ENCODE measurements at regions not wholly inside any gene's neighbourhood (a gene's known extent, or its start where the extent isn't known, plus 50 kb on each side); places are given as distances from the start of the nearest gene placed in this dataset.

DNA sequence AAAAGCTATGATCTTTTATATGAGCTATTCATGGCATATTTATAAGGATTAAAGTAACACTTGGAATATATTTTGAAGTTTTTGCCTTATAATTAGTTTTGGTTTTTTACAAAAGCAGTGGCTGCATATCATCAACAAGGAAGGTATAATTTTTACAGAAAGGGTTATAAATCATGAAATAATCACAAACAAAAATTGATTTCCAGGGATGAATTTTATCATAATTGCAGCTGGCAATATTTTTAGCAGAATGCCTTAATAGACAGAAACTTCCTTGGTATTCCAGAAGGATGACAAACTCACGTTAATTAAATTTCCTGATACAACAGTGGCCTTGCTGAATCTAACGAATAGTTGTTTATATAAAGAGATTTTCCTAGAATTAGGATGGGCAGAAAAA, 260.5 kb upstream of the SLC39A10 start (continued):
- TF ChIP-seq KDM4A (IDR thresholded peaks at IDR 0.05; ENCODE audit: low read depth, low read length, severe bottlenecking) (no peak), SRF (IDR thresholded peaks at IDR 0.05; ENCODE audit: low read depth, low read length) (no peak), RAD21 (IDR thresholded peaks at IDR 0.05 in 1 of 2, conservative IDR thresholded peaks at IDR 0.05 in 1 of 2; ENCODE audit: low read depth in 2 of 2, low read length in 2 of 2) (no peak), ATF3 (IDR thresholded peaks at IDR 0.05; ENCODE audit: insufficient read depth, low read depth, low read length) (no peak), SUZ12 (IDR thresholded peaks at IDR 0.05; ENCODE audit: low read length) (no peak), POLR2A (IDR thresholded peaks at IDR 0.05; ENCODE audit: control extremely low read depth in 1 of 2, low read depth in 2 of 2, low read length in 2 of 2) (no peak), TBP (IDR thresholded peaks at IDR 0.05; ENCODE audit: low read depth, low read length) (no peak), YY1 (IDR thresholded peaks at IDR 0.05; ENCODE audit: low read depth, low read length) (no peak), BCL11A (IDR thresholded peaks at IDR 0.05; ENCODE audit: low read depth in 2 of 2, low read length in 2 of 2) (no peak), FOSL1 (IDR thresholded peaks at IDR 0.05; ENCODE audit: insufficient read depth, low read depth, low read length) (no peak), BRCA1 (IDR thresholded peaks at IDR 0.05; ENCODE audit: low read depth, low read length) (no peak), CHD2 (IDR thresholded peaks at IDR 0.05; ENCODE audit: low read length) (no peak), SIRT6 (IDR thresholded peaks at IDR 0.05; ENCODE audit: low read length) (no peak), EP300 (IDR thresholded peaks at IDR 0.05; ENCODE audit: borderline replicate concordance in 1 of 2, low read depth in 2 of 2, low read length in 2 of 2) (no peak), CEBPB (IDR thresholded peaks at IDR 0.05; ENCODE audit: low read depth, low read length) (no peak), CTBP2 (IDR thresholded peaks at IDR 0.05; ENCODE audit: borderline replicate concordance, insufficient read depth, insufficient read length, low read length) (no peak), NANOG (IDR thresholded peaks at IDR 0.05; ENCODE audit: insufficient read depth, low read depth, low read length, poor library complexity, severe bottlenecking) (no peak)
- TF ChIP-seq, protein P1, sequence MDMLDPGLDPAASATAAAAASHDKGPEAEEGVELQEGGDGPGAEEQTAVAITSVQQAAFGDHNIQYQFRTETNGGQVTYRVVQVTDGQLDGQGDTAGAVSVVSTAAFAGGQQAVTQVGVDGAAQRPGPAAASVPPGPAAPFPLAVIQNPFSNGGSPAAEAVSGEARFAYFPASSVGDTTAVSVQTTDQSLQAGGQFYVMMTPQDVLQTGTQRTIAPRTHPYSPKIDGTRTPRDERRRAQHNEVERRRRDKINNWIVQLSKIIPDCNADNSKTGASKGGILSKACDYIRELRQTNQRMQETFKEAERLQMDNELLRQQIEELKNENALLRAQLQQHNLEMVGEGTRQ (IDR thresholded peaks at IDR 0.05; ENCODE audit: low read length) = no peak
